Keratinocyte (primary cell): ENCODE measurements at regions not wholly inside any gene's neighbourhood (a gene's known extent, or its start where the extent isn't known, plus 50 kb on each side); places are given as distances from the start of the nearest gene placed in this dataset.

Experiments
- DNase-seq: peaks from one replicate; pipeline ENCODE4 v3.0.0-alpha.2; 2011; ENCODE audit warnings: low read depth, missing footprints, low spot score
- FAIRE-seq: peaks from 2 replicates; lab custom pipeline; 2011; peaks lifted over from hg19 to GRCh38; lab: Jason Lieb, UNC
- H2AFZ ChIP-seq: 2 replicates; pipeline ENCODE4 v1.6.0; 2012; ENCODE audit warnings: low read length, control low read depth, inconsistent platforms; ENCODE audit not compliant: control insufficient read depth
- H3K27ac ChIP-seq: 2 replicates; pipeline ENCODE4 v1.5.1; 2011; ENCODE audit warnings: low read length; ENCODE audit not compliant: control insufficient read depth, insufficient read depth
- H3K27me3 ChIP-seq: 3 replicates; pipeline ENCODE4 v1.6.0; 2011; ENCODE audit warnings: low read length; ENCODE audit not compliant: control insufficient read depth, insufficient read depth; ENCODE audit errors: extremely low read depth
- H3K36me3 ChIP-seq, 2 experiments: 2 replicates in 1 of 2; 3 replicates in 1 of 2; pipeline ENCODE4 v1.5.1; 2011; ENCODE audit warnings: low read length in 2 of 2, mild to moderate bottlenecking in 1 of 2; ENCODE audit not compliant: control insufficient read depth in 2 of 2, insufficient read depth in 2 of 2; ENCODE audit errors: extremely low read depth in 1 of 2
- H3K4me1 ChIP-seq: 3 replicates; pipeline ENCODE4 v1.5.1; 2011; ENCODE audit warnings: low read length; ENCODE audit not compliant: control insufficient read depth, insufficient read depth; ENCODE audit errors: extremely low read depth
- H3K4me2 ChIP-seq: 3 replicates; pipeline ENCODE4 v1.6.0; 2011; ENCODE audit warnings: low read depth, low read length; ENCODE audit not compliant: control insufficient read depth, insufficient read depth; ENCODE audit errors: extremely low read depth
- H3K4me3 ChIP-seq, 3 experiments: fragments of 200-600 bp in 1 of 3; sonication (generic) in 1 of 3; 2 replicates in 2 of 3; 3 replicates in 1 of 3; pipeline ENCODE4 v1.5.1; 2011 to 2016; ENCODE audit warnings: low read length in 3 of 3, mild to moderate bottlenecking in 3 of 3, control low read depth in 2 of 3, inconsistent platforms in 1 of 3, low read depth in 1 of 3, mixed read lengths in 1 of 3, mixed run types in 1 of 3, moderate library complexity in 1 of 3; ENCODE audit not compliant: control insufficient read depth in 2 of 3, insufficient read depth in 2 of 3; ENCODE audit errors: extremely low read depth in 1 of 3
- H3K79me2 ChIP-seq: 2 replicates; pipeline ENCODE4 v1.6.0; 2012; ENCODE audit warnings: low read length; ENCODE audit not compliant: control insufficient read depth, insufficient read depth
- H3K9ac ChIP-seq: 3 replicates; pipeline ENCODE4 v1.6.0; 2011; ENCODE audit warnings: low read length; ENCODE audit not compliant: control insufficient read depth, insufficient read depth; ENCODE audit errors: extremely low read depth
- H3K9me1 ChIP-seq: 3 replicates; pipeline ENCODE4 v1.6.0; 2011; ENCODE audit warnings: low read length; ENCODE audit not compliant: control insufficient read depth, insufficient read depth; ENCODE audit errors: extremely low read depth
- H3K9me3 ChIP-seq: 2 replicates; pipeline ENCODE4 v1.5.1; 2012; ENCODE audit warnings: low read depth, low read length; ENCODE audit not compliant: control insufficient read depth
- H4K20me1 ChIP-seq: 3 replicates; pipeline ENCODE4 v1.6.0; 2011; ENCODE audit warnings: low read length; ENCODE audit not compliant: control insufficient read depth, insufficient read depth; ENCODE audit errors: extremely low read depth
- CTCF ChIP-seq, 3 experiments: IDR thresholded peaks in 1 of 3; conservative IDR thresholded peaks in 1 of 3; optimal IDR thresholded peaks in 1 of 3; 2 replicates in 2 of 3; 3 replicates in 1 of 3; pipeline versions ENCODE3 to v1.5.1; 2011; ENCODE audit warnings: low read length in 3 of 3, mild to moderate bottlenecking in 3 of 3, moderate library complexity in 2 of 3, control low read depth in 1 of 3, inconsistent platforms in 1 of 3; ENCODE audit not compliant: insufficient read depth in 2 of 3; ENCODE audit errors: extremely low read depth in 1 of 3
- EZH2 ChIP-seq: IDR thresholded peaks from one replicate; pipeline ENCODE4 v1.6.1; 2012; ENCODE audit warnings: inconsistent platforms, mild to moderate bottlenecking, low read length, moderate library complexity
- dilution Hi-C: fragments of 300-500 bp; cut with MboI; formaldehyde crosslinking; loops from one replicate; pipeline ENCODE4 v1.7.0; 2020; ENCODE audit warnings: low sequenced_read_pairs; ENCODE audit not compliant: extremely low pct_ligation_motif_present

GRCh38 chr15:39058351-39059131 is 493.9 kb upstream of the RASGRP1 start:
- H3K36me3 ChIP-seq, result no peaks in the 10 kb centered on the region
- no peaks in the 10 kb centered on the region for H3K27me3 ChIP-seq
- H3K9me1 ChIP-seq, result no peaks in the 10 kb centered on the region
- TF ChIP-seq EZH2 (no peak), CTCF (optimal IDR thresholded peaks at IDR 0.05 in 1 of 3, IDR thresholded peaks at IDR 0.05 in 1 of 3, conservative IDR thresholded peaks at IDR 0.05 in 1 of 3; ENCODE audit: extremely low read depth in 1 of 3, insufficient read depth in 2 of 3, low read length in 3 of 3) (no peak)
- dilution Hi-C loops, result no loop called here
- FAIRE-seq, result peak; percentile 49
- no peak overlapping the region for H3K4me3 ChIP-seq
- H3K9ac ChIP-seq, result no peak overlapping the region
- H3K9me3 ChIP-seq, result no peaks in the 10 kb centered on the region
- H3K27ac ChIP-seq, result no peak overlapping the region
- H4K20me1 ChIP-seq, result no peaks in the 10 kb centered on the region
- DNase-seq, result no peak
- no peaks in the 10 kb centered on the region for H3K79me2 ChIP-seq
- H3K4me1 ChIP-seq, result no peaks in the 10 kb centered on the region
- no peak overlapping the region for H3K4me2 ChIP-seq
- no peak overlapping the region for H2AFZ ChIP-seq

GRCh38 chr15:39059917-39060316 is 495.3 kb upstream of the RASGRP1 start:
- Histone ChIP-seq H3K27me3 (no peaks in the 10 kb centered on the region), H3K4me3 (no peak overlapping the region), H3K9me1 (no peaks in the 10 kb centered on the region), H3K9ac (no peak overlapping the region), H3K9me3 (no peaks in the 10 kb centered on the region), H3K4me1 (no peaks in the 10 kb centered on the region), H3K36me3 (no peaks in the 10 kb centered on the region), H3K27ac (no peak overlapping the region), H4K20me1 (no peaks in the 10 kb centered on the region), H3K4me2 (no peak overlapping the region), H3K79me2 (no peaks in the 10 kb centered on the region), H2AFZ (no peak overlapping the region)
- TF ChIP-seq EZH2 (no peak), CTCF (optimal IDR thresholded peaks at IDR 0.05 in 1 of 3, IDR thresholded peaks at IDR 0.05 in 1 of 3, conservative IDR thresholded peaks at IDR 0.05 in 1 of 3; ENCODE audit: extremely low read depth in 1 of 3, insufficient read depth in 2 of 3, low read length in 3 of 3) (no peak)
- dilution Hi-C loops, result no loop called here
- DNase-seq, result no peak
- no peak for FAIRE-seq
